OCI-LY7 (cell line): ENCODE measurements at regions not wholly inside any gene's neighbourhood (a gene's known extent, or its start where the extent isn't known, plus 50 kb on each side); places are given as distances from the start of the nearest gene placed in this dataset.

ENCODE experiments used
- BruUV-seq: library from RNA; stranded (reverse); fragments of 400-500 nt; replicated peaks from 2 replicates; lab custom pipeline; 2021; lab: Mats Ljungman, UMichigan
- CTCF ChIA-PET: fragments of 300-600 bp; sonication (Branson Sonifier 250); formaldehyde crosslinking; loops from one replicate; lab custom pipeline; 2022; ENCODE audit warnings: antibody characterized with exemption; ENCODE audit not compliant: unreplicated experiment; lab: Charles Lee
- POLR2A ChIA-PET: fragments of 300-600 bp; sonication (Branson Sonifier 250); formaldehyde crosslinking; loops from one replicate; lab custom pipeline; 2022; ENCODE audit warnings: antibody characterized with exemption; lab: Charles Lee
- DNase-seq: peaks from one replicate; pipeline ENCODE4 v3.0.0-alpha.2; 2015; ENCODE audit warnings: low spot score
- H2AFZ ChIP-seq: fragments of 200-600 bp; sonication (generic), shearing (Covaris generic); 2 replicates; pipeline ENCODE4 v1.6.1; 2014; ENCODE audit warnings: mild to moderate bottlenecking, antibody characterized with exemption, low read length, moderate library complexity
- H3K27ac ChIP-seq: fragments of 200-600 bp; sonication (generic); 2 replicates; pipeline ENCODE4 v1.5.1; 2014; ENCODE audit warnings: mixed run types, low read depth, mild to moderate bottlenecking, moderate library complexity, low read length, inconsistent platforms; ENCODE audit not compliant: poor library complexity, severe bottlenecking
- H3K36me3 ChIP-seq: fragments of 200-600 bp; sonication (generic); 2 replicates; pipeline ENCODE4 v1.6.1; 2014; ENCODE audit warnings: mild to moderate bottlenecking, antibody characterized with exemption, low read length, moderate library complexity, mixed read lengths; ENCODE audit not compliant: insufficient read depth
- H3K4me1 ChIP-seq: fragments of 200-600 bp; sonication (generic); 2 replicates; pipeline ENCODE4 v1.5.1; 2014; ENCODE audit warnings: mild to moderate bottlenecking, low read length; ENCODE audit not compliant: insufficient read depth, poor library complexity, severe bottlenecking
- H3K4me2 ChIP-seq: fragments of 200-600 bp; sonication (generic); 2 replicates; pipeline ENCODE4 v1.6.1; 2014; ENCODE audit warnings: mild to moderate bottlenecking, low read length
- H3K4me3 ChIP-seq: fragments of 200-600 bp; sonication (generic); 2 replicates; pipeline ENCODE4 v1.5.1; 2014; ENCODE audit warnings: mild to moderate bottlenecking, low read depth, low read length; ENCODE audit not compliant: poor library complexity, severe bottlenecking
- H3K79me2 ChIP-seq: fragments of 200-600 bp; sonication (generic); 2 replicates; pipeline ENCODE4 v1.6.1; 2016; ENCODE audit warnings: low read depth, mild to moderate bottlenecking, low read length, moderate library complexity, mixed read lengths; ENCODE audit not compliant: insufficient read depth
- H3K9me2 ChIP-seq: fragments of 200-600 bp; sonication (generic); 2 replicates; pipeline ENCODE4 v1.6.1; 2016; ENCODE audit warnings: mild to moderate bottlenecking, low read length, mixed read lengths; ENCODE audit not compliant: insufficient read depth
- H3K9me3 ChIP-seq: fragments of 200-600 bp; sonication (generic); 2 replicates; pipeline ENCODE4 v1.6.1; 2014; ENCODE audit warnings: mild to moderate bottlenecking, mixed run types, low read length, mixed read lengths
- H4K20me1 ChIP-seq: fragments of 200-600 bp; sonication (generic); 2 replicates; pipeline ENCODE4 v1.6.1; 2014; ENCODE audit warnings: mild to moderate bottlenecking, antibody characterized with exemption, low read length, moderate library complexity, mixed read lengths; ENCODE audit not compliant: insufficient read depth
- EZH2phosphoT487 ChIP-seq: fragments of 200-600 bp; sonication (generic); IDR thresholded peaks from 2 replicates; pipeline ENCODE4 v1.6.1; 2018; ENCODE audit warnings: low read depth, borderline replicate concordance, mild to moderate bottlenecking, mixed run types, antibody characterized with exemption, low read length, moderate library complexity, mixed read lengths
- intact Hi-C: fragments of 100-400 bp; cut with micrococcal nuclease; formaldehyde crosslinking; loops from one replicate; pipeline ENCODE4 v1.10.0; 2022; ENCODE audit not compliant: unreplicated experiment
- TF ChIP-seq, protein P1 (sequence below): fragments of 200-600 bp; sonication (generic); conservative IDR thresholded peaks from 2 replicates; pipeline ENCODE4 v1.5.1; 2014; ENCODE audit warnings: mild to moderate bottlenecking, antibody characterized with exemption, low read length, moderate library complexity, mixed read lengths

DNA sequence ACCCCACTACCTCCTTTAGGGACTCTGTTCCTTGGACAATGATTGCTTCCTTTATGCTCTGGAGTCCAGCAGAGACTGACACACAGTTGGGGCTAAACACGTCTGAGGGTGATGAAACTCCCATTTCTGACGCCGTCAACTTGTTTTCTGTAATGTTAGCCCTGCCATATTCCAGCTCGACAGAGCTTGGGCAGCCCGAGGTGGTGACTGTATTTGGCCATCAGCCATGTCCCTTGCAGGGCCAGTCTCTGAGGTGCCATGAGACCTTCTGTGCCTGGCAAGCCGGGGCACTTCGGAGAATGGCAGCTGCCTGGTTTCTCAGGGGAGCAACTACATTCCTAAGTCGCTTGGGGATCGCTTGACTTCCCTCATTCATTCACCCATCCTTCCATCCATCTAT lies 278.9 kb upstream of the TNRC6C start:
- H3K27ac ChIP-seq: no peak overlapping the region
- no peak for TF ChIP-seq EZH2phosphoT487
- TF ChIP-seq, protein P1, sequence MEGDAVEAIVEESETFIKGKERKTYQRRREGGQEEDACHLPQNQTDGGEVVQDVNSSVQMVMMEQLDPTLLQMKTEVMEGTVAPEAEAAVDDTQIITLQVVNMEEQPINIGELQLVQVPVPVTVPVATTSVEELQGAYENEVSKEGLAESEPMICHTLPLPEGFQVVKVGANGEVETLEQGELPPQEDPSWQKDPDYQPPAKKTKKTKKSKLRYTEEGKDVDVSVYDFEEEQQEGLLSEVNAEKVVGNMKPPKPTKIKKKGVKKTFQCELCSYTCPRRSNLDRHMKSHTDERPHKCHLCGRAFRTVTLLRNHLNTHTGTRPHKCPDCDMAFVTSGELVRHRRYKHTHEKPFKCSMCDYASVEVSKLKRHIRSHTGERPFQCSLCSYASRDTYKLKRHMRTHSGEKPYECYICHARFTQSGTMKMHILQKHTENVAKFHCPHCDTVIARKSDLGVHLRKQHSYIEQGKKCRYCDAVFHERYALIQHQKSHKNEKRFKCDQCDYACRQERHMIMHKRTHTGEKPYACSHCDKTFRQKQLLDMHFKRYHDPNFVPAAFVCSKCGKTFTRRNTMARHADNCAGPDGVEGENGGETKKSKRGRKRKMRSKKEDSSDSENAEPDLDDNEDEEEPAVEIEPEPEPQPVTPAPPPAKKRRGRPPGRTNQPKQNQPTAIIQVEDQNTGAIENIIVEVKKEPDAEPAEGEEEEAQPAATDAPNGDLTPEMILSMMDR: no peak
- no peaks in the 10 kb centered on the region for H3K79me2 ChIP-seq
- no peak overlapping the region for H2AFZ ChIP-seq
- no peak overlapping the region for H3K4me3 ChIP-seq
- ChIA-PET POLR2A (no interaction called here), CTCF (no interaction called here)
- no peak overlapping the region for H3K4me2 ChIP-seq
- no peaks in the 10 kb centered on the region for H3K9me2 ChIP-seq
- no peaks in the 10 kb centered on the region for H3K4me1 ChIP-seq
- no peaks in the 10 kb centered on the region for H3K9me3 ChIP-seq
- BruUV-seq: no TSS peak
- no peaks in the 10 kb centered on the region for H3K36me3 ChIP-seq
- intact Hi-C loops: no loop called here
- no peak for DNase-seq
- no peaks in the 10 kb centered on the region for H4K20me1 ChIP-seq

DNA sequence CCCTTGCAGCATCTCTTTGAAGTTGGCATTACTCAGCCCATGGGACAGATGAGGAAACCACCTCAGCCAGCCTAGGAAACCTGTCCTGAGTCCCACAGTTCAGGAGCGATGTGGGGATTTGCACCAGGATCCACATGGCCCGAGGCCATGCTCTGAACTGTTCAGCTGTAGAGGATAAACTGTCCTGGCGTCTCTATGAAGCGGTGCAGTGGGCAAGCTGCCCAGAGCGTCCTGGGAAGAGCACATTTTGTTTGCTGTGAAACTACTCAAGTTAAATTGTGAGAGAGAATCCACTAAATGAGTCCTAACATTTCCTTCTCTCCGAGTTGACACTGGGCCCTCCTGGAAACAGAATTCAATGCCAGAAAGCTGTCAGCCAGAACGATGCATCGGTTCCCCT lies 276.6 kb upstream of the TNRC6C start:
- CTCF ChIA-PET: no interaction called here
- no peaks in the 10 kb centered on the region for H3K4me1 ChIP-seq
- intact Hi-C loops: no loop called here
- TF ChIP-seq, protein P1: no peak
- no peak for TF ChIP-seq EZH2phosphoT487
- no peaks in the 10 kb centered on the region for H3K79me2 ChIP-seq
- DNase-seq: no peak
- no peak overlapping the region for H3K4me2 ChIP-seq
- no TSS peak for BruUV-seq
- POLR2A ChIA-PET: interaction anchor here (1.1 kb wide), 1 partner anchor 11 kb away, joined by 5 read pairs; no protein-coding TSS in a partner anchor
- H3K36me3 ChIP-seq: no peaks in the 10 kb centered on the region
- H4K20me1 ChIP-seq: no peaks in the 10 kb centered on the region
- H2AFZ ChIP-seq: no peak overlapping the region
- H3K27ac ChIP-seq: no peak overlapping the region
- H3K4me3 ChIP-seq: no peak overlapping the region
- no peaks in the 10 kb centered on the region for H3K9me2 ChIP-seq
- H3K9me3 ChIP-seq: no peaks in the 10 kb centered on the region

DNA sequence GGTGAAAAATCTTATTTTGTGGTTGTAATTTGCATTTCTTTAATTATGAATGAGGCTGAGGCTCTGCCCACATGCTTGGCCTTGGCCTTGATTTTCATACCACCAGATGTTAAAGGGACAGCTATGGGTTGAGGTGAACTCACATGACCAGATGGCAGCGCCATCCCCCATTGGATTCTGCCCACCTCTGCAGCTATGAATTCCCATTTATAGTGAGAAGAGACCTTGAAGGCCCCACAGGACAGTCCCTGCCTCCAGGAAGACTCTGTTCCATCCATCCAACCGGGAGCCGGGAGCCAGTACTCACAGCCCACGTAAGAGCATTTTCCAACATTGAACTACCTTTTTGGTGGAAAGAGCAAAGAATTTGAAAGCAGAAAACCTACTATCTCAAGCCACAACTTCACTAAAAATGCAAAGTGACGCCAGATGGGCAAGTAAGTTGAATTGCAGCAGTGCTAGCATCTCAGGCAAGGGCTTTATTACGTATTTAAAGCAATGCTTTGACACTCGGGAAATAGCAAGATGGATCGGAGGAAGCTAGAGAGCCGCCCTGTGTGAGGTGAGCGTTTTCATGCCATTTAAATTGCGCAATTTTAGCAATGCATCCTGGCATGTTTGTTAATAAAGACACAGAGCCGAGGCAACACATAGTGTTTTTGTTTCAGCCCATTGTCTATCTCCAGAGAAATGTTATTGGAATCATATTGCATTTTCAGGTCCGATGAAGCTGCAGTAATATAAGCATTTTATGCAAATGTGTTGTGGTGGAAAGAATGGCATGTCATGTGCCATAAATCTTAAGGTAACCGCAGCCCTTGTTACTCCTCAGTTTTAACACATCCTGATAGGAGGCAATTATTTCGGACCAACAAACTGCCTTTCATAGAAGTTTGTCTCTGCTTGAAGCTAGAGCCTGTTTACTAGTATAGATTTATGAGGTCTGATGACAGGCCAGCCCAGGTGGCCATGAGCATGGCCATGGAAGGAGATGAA lies 273.4 kb upstream of the TNRC6C start:
- Histone ChIP-seq H3K4me3 (no peak overlapping the region), H2AFZ (no peak overlapping the region), H3K4me1 (peaks cover 3% of the 10 kb centered on the region), H3K9me2 (no peaks in the 10 kb centered on the region), H3K4me2 (no peak overlapping the region), H3K9me3 (no peaks in the 10 kb centered on the region), H4K20me1 (no peaks in the 10 kb centered on the region), H3K79me2 (no peaks in the 10 kb centered on the region), H3K36me3 (no peaks in the 10 kb centered on the region), H3K27ac (no peak overlapping the region)
- ChIA-PET POLR2A (no interaction called here), CTCF (no interaction called here)
- intact Hi-C loops: no loop called here
- no TSS peak for BruUV-seq
- TF ChIP-seq, protein P1: no peak
- no peak for TF ChIP-seq EZH2phosphoT487
- no peak for DNase-seq
